ENCODE measurements at regions not wholly inside any gene's neighbourhood (a gene's known extent, or its start where the extent isn't known, plus 50 kb on each side); places are given as distances from the start of the nearest gene placed in this dataset.
"Not testable (repeated sequence)": the region's sequence is repeated elsewhere in the genome, so short reads cannot be mapped to it uniquely, and the experiment has no call there.

- DNase-seq: no peak
Measured at GRCh38 chr14:36465178-36465577, 54.9 kb downstream of the NKX2-1 start.

GRCh38 chr14:36462890-36463289 is 57.1 kb downstream of the NKX2-1 start:
- no peak for DNase-seq

DNA sequence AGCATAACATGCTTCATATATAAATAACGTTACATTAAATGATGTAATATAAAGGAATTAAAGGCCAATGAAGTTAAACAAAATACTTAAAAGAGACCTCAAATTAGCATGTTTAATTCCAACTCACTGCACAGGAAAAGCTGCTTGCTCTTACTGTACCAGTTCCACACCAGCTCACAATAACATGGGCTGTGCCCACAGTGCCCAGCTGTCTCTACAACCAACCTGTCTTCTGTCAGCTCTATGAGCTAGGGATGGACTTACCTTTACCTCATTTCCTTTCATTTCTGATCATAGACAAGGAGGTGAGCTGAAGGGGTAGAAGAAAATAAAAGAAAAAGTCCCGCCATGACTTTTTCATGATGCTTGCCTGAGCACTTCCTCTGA is 64.8 kb downstream of the NKX2-1 start:
- no peak for DNase-seq

DNA sequence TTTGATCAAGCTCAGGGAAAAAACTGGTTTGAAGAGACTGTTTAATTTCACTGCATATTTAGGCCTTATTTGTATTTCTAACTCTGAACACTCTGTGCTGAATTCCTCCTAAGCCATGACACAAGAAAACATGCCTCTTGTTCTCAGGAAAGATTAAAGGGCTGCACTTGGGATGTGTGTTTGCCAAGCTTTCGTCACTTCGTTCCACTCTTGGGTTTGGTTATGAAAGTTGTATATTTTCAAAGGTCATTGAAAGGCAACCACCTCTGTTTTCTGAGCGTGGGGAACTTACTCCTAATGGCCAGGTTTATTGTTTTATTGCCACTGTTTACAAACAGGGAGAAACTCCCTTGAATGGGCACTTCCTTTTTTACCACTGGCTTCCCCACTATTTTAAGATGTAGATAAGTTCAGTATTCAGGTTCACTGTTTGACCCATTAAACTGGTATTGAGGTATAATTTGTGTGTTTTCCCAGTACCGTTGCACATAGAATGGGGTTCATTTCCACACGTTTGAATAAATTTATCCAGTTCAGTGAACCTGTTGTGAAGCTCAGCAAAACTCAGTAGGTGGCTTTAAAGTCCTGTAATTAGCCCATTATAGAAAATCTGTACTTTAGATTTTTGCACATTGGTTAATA is 65.3 kb downstream of the NKX2-1 start:
- DNase-seq: no peak

- no peak for DNase-seq
Measured at GRCh38 chr14:36452860-36453259, 67.2 kb downstream of the NKX2-1 start.

- no peak for DNase-seq
Measured at GRCh38 chr14:36451310-36452065, 68.5 kb downstream of the NKX2-1 start.

- DNase-seq: no peak
Measured at GRCh38 chr14:36450550-36450949, 69.5 kb downstream of the NKX2-1 start.

DNA sequence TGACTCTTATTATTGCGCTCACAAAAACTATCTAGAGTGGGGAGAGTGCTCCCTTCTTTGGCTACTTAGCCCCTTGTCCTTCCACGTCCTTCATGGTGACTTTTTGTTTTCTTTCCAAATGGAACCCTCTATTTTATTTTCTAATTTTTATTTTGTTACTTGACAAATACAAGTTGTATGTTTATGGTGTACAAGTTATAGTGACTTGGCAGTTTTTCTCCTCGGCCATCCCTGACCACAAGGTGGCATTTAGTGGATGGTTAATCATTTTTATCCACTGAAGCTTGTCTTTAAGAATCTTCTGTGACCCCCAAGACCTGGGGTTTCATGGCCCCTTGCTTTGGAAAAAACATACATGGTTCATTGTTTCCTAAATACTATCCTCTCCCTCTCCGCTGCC is 70.1 kb downstream of the NKX2-1 start:
- no peak for DNase-seq

DNA sequence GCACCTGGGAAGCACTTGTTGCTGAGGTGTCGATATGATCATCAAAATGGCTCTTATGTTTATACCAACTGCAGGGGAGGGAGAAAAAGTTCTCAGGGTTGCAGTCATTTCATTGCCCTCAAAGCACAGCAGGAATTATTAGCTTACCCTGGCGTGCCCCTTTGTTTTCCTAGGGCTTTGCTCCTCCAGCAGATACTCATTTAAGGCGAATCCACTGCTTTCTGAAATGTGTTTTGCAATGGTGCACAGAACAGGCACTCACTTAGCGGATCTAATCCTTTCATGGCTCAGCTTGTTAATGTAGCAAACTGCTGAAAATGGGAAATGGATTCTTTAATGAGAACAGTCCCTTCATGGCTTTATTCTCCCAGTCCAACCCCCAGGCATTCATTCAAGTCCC is 76.7 kb downstream of the NKX2-1 start:
- DNase-seq: no peak

- DNase-seq: no peak
Measured at GRCh38 chr14:36442824-36443241, 77.2 kb downstream of the NKX2-1 start.

- no peak for DNase-seq
Measured at GRCh38 chr14:36441283-36441682, 78.7 kb downstream of the NKX2-1 start.

DNA sequence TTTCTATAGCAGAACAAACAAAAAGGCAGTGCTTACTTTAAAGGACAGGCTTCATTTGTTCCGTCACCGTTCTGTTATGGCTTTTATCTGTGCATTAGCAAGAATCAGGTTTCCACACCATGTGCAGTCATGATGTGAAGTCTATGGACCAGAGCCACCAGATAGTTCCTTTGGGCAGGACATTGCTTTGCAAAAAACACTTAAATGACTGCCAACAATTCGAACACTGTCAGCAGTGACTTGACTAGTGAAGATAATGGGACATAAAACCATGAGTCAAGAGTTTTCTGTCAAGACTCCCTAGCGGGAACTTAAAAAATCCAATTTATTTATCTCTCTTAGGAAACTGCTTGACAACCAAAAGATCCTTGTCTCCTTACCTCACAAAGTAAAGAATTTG is 80.3 kb downstream of the NKX2-1 start:
- no peak for DNase-seq

DNA sequence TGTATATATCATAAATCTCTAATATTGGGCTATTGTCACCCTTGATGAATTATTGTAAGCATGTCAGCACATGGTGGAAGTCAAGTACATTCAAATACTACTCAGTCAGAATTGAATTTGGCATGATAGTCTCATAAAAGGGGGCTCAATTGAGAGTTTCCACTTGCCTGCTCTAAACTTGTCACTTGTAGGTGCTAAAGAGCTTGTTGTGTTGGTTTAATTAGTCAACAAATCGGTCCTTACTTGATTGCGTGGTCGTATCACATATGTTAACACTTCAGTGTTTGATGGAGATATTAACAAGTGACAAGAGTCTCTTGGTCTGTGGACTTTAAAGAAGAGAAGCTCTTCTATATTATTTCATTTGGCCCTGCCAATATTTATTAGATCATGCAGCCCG is 81.1 kb downstream of the NKX2-1 start:
- no peak for DNase-seq

DNA sequence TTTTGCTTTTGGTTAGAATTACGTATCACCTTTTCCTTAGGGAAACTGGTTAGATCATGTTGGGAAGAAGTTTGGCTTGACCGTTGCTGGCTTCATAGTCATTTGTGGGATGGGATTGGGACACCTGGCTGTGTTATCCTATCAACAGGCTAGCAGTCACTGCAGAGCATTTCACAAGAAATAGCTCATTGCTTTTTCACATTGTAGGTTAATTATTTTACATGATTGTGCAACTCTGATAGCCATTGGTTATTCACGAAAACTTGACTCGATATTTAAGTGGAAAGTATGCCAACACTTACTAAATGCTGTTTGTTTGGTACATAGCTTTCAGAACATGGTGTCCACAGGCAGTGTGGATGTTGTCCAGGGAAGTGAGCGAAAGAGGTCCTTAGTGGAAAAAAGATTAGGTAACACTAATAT is 89.4 kb downstream of the NKX2-1 start:
- DNase-seq: no peak

DNA sequence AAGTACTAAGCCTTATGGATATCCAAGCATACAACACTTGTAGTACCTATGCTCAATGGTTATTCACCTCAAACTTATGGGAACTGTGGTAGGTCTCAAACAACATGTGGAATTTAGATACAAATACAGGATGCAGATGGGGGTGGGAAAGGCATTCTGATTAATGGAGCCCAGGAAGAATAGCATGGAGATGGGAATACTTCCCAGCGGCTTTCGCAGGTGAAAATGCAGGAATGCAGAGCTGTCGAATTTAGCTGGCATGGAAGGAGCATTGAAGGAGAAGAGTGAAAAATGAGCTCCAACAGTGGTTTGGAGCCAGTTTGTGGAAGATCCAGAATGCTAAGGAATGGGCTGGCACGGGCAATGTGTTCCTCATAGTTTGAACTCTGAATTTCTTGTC is 89.9 kb downstream of the NKX2-1 start:
- no peak for DNase-seq

DNA sequence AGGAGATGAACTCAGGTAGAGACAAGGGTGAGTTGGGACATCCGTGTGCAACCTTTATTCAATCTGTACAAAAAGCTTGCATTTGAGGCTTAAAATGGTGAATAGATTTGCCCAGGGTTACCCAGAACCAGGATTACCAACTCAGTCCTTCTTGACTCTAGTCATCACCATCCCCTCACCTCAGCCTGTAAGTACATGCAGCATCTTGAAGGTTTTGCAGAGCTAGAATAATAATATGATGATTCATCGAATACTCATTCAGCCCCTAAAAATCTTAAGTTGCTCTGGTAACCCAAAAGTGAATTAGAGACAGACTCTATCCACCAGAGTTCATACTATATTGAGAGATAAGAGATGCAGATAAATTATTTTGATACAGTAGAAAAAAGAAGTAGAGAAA is 90.3 kb downstream of the NKX2-1 start:
- no peak for DNase-seq

GRCh38 chr14:36428350-36428749 is 91.7 kb downstream of the NKX2-1 start:
- DNase-seq: no peak

GRCh38 chr14:36426836-36427235 is 93.2 kb downstream of the NKX2-1 start:
- DNase-seq: no peak

DNA sequence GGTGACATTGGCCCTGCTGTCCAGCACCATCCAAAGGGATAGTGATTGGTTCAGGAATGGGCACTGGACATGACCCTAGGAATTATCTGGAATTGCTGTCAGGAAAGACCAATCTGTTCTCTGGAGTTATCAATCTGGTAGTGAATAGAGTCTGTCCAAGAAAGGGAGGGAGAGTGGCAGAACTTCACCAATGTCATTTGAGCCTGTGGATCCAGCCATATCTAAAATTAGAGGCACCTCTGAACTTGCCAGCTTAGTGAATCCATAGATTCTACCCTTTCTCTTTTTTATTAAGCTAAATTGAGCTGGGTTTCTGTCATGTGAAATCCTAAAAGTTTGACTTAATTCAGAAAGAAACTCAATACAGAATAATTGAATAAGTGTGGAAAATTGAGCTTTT is 93.9 kb downstream of the NKX2-1 start:
- no peak for DNase-seq

- no peak for DNase-seq
Measured at GRCh38 chr14:36424478-36425102, 95.4 kb downstream of the NKX2-1 start.

- no peak for DNase-seq
Measured at GRCh38 chr14:36423430-36423829, 96.6 kb downstream of the NKX2-1 start.

GRCh38 chr14:36420149-36420687 is 99.8 kb upstream of the MBIP start:
- DNase-seq: no peak

DNA sequence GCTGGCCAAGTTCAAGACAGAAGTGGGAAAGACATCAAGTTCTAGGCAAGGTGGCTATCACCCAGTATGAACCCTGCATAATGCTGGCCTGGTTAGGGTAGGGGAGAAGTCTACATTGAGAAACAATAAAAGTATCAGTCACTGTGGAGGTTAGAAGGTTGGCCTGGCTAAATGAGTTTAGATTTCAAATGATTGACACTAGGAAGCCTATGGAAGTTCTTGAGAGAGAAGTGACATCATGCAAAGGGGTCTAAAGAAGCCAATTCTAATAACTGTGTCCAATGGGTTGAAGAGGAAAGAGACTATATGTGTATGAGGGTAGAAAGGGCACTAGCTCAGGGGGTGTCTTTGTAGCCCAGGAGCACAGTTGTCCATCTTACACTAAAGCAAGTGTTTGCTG is 98.5 kb upstream of the MBIP start:
- DNase-seq: no peak

- not testable (repeated sequence) for DNase-seq
Measured at GRCh38 chr14:36411951-36412350, 91.5 kb upstream of the MBIP start.
